Aorta (tissue), 5 donors: ENCODE measurements at regions not wholly inside any gene's neighbourhood (a gene's known extent, or its start where the extent isn't known, plus 50 kb on each side); places are given as distances from the start of the nearest gene placed in this dataset.
"Not testable (repeated sequence)": the region's sequence is repeated elsewhere in the genome, so short reads cannot be mapped to it uniquely, and the experiment has no call there.

Experiments used
- ATAC-seq: fragments of 200-7000 bp; cut with Tn5 transposase; one replicate; pipeline ENCODE4 v1.9.1; 2022; ENCODE audit warnings: moderate library complexity; ENCODE audit not compliant: low FRiP score
- DNase-seq, 2 donors: peaks; one replicate each; pipeline ENCODE4 v3.0.0-alpha.2; 2020
- H3K27ac ChIP-seq, 2 donors: one replicate each; pipeline ENCODE4 v1.5.1; 2013; ENCODE audit warnings: low read length in 2 of 2, mild to moderate bottlenecking in 2 of 2, moderate library complexity in 2 of 2, control low read depth in 1 of 2, inconsistent platforms in 1 of 2, low read depth in 1 of 2
- H3K27me3 ChIP-seq, 2 donors: one replicate each; pipeline ENCODE4 v1.6.1; 2013; ENCODE audit warnings: control low read depth in 1 of 2, low read length in 1 of 2, mild to moderate bottlenecking in 1 of 2, moderate library complexity in 1 of 2; ENCODE audit not compliant: insufficient read depth in 2 of 2, control insufficient read depth in 1 of 2
- H3K36me3 ChIP-seq, 2 donors: one replicate each; pipeline ENCODE4 v1.6.1; 2013; ENCODE audit warnings: control low read depth in 1 of 2, low read length in 1 of 2, mild to moderate bottlenecking in 1 of 2; ENCODE audit not compliant: insufficient read depth in 2 of 2, control insufficient read depth in 1 of 2
- H3K4me1 ChIP-seq, 2 donors: one replicate each; pipeline ENCODE4 v1.6.1; 2013; ENCODE audit warnings: low read length in 2 of 2, control low read depth in 1 of 2, mild to moderate bottlenecking in 1 of 2, moderate library complexity in 1 of 2; ENCODE audit not compliant: insufficient read depth in 2 of 2, control insufficient read depth in 1 of 2
- H3K4me3 ChIP-seq, 2 donors: one replicate each; pipeline ENCODE4 v1.5.1; 2013; ENCODE audit warnings: low read length in 2 of 2, control low read depth in 1 of 2, mild to moderate bottlenecking in 1 of 2
- H3K9me3 ChIP-seq: one replicate; pipeline ENCODE4 v1.6.1; 2013; ENCODE audit warnings: mild to moderate bottlenecking, low read length; ENCODE audit not compliant: control insufficient read depth
- WGBS, 2 donors: extraction: QIAGEN DNeasy Blood & Tissue Kit; methylation state at CpG; one replicate each; pipeline ENCODE4 v1.1.7; 2013; 5-methylcytosine and 5-hydroxymethylcytosine counted together
- intact Hi-C, 2 donors: fragments of 100-400 bp; cut with DNase I; formaldehyde crosslinking; loops; one replicate each; pipeline versions ENCODE4 v1.14.2 to v1.15.0; 2022
- donor health status: healthy with polysubstance abuse.
- donor health status: Bipolar disorder and iron deficiency.
- donor health status: DM: no; HTN: no; CAD: no.
- donor health status: DM: no; HTN: no; CAD: no.
- donor health status: DM: yes; HTN: yes; CAD: no.

DNA sequence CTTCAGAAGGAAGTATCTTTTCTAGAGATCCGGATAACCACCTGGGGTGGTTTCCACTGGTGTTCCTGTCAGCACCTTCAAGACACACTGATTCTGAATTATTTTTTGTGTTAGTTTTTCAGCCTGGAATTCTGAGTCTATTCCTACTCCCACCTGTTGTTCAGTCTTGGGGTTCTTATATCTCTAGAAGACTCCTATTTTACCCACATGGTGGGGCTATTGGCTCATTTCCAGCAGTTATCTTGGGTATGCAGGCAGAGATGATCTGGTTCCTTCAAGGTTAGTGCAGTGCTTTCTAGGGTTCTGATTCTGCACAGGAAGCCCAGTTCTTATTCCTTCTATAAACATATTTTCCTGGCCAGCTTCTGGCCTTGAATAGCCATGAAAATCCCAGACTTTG lies 175.6 kb upstream of the PDE7B start:
- WGBS, 2 donors: 43 to 45% methylated on average over 1 of the region's 1 CpG
- Histone ChIP-seq H3K27ac (no peak overlapping the region), H3K4me3 (no peak overlapping the region), H3K4me1 (no peaks in the 10 kb centered on the region), H3K27me3 (no peaks in the 10 kb centered on the region), H3K9me3 (peaks cover 3% of the 10 kb centered on the region), H3K36me3 (no peaks in the 10 kb centered on the region)
- intact Hi-C loops: no loop called here
- DNase-seq (no peak), ATAC-seq (no peak)

- H3K4me1 ChIP-seq: no peaks in the 10 kb centered on the region
- intact Hi-C loops: no loop called here
- H3K27ac ChIP-seq: no peak overlapping the region
- DNase-seq: no peak
- no peaks in the 10 kb centered on the region for H3K9me3 ChIP-seq
- no peak for ATAC-seq
- H3K4me3 ChIP-seq: no peak overlapping the region
- peaks cover 0 to 1% of the 10 kb centered on the region in 2 donors for H3K27me3 ChIP-seq
- 72 to 78% methylated on average over 2 of the region's 2 CpGs for WGBS, 2 donors
- no peaks in the 10 kb centered on the region for H3K36me3 ChIP-seq
Measured at GRCh38 chr6:135680964-135681913, 170.3 kb upstream of the PDE7B start.

DNA sequence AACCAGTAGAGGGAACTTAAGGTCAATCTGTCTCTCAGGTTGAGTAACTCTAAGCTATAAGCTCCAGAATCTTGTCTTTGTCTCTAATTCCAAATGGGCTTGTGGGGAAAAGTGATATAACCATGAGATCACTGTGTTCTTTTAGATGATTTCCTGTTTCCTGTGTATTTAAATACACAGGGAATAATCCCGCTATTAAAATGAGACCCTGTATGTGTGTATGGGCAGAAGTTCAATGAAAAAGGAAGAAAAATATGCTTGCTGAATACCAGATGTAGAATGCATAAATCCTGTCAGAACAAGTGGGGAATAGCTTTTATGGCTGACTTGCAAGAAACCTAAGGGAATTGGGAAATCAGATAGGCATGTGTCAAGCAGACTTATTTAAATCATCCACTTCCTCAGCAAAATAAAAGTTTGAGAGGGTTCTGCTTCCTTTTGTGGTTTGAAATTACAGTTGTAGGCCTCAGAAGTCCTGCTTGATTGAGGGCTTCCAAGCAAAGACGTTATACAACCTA lies 164.7 kb upstream of the PDE7B start:
- peaks cover 0 to 1% of the 10 kb centered on the region in 2 donors for H3K27me3 ChIP-seq
- no peak overlapping the region for H3K4me3 ChIP-seq
- DNase-seq (no peak), ATAC-seq (peak; percentile 33)
- no peak overlapping the region for H3K27ac ChIP-seq
- no peaks in the 10 kb centered on the region for H3K9me3 ChIP-seq
- H3K4me1 ChIP-seq: no peaks in the 10 kb centered on the region
- intact Hi-C loops: no loop called here
- no peaks in the 10 kb centered on the region for H3K36me3 ChIP-seq
- 29 to 34% methylated on average over 2 of the region's 2 CpGs for WGBS, 2 donors

DNA sequence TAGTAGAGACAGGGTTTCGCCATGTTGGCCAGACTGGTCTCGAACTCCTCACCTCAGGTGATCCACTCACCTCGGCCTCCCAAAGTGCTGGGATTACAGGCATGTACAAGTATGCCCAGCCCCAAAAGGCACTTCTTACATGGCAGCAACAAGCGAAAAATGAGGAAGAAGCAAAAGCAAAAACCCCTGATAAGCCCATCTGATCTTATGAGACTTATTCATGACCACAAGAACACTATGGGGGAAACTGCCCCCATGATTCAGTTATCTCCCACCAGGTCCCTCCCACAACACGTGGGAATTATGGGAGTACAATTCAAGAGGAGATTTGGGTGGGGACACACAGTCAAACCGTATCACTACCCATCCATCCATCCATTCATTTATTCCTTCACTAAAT lies 163.0 kb upstream of the PDE7B start:
- H3K4me3 ChIP-seq, H3K9me3 ChIP-seq, H3K27me3 ChIP-seq, ATAC-seq, H3K4me1 ChIP-seq, DNase-seq, H3K27ac ChIP-seq, intact Hi-C loops, H3K36me3 ChIP-seq: not testable (repeated sequence)
- WGBS, 2 donors: 92 to 93% methylated on average over 6 of the region's 6 CpGs

DNA sequence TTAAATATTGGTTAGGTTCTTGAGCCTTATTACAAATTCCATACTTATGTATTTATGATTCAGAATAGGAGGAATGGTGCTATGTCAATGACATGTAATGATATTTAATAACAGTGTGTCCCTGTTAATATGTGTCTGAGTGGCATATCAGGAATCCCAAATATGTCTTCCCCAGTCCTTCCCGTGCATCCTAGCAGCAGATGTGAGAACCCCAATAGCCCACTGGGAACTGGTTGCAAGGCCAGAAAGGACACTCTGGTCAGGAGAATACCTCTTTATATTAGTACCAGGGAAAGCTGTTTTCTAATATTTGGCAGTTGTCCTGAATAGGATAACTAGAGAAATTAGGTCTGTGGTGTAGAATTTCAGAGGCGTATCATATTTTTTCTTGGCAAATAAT lies 159.1 kb upstream of the PDE7B start:
- WGBS, 2 donors: 73 to 82% methylated on average over 2 of the region's 2 CpGs
- ATAC-seq (no peak), DNase-seq (no peak)
- Histone ChIP-seq H3K27me3 (peaks cover 0 to 1% of the 10 kb centered on the region in 2 donors), H3K4me3 (no peak overlapping the region), H3K4me1 (no peaks in the 10 kb centered on the region), H3K9me3 (no peaks in the 10 kb centered on the region), H3K27ac (no peak overlapping the region), H3K36me3 (no peaks in the 10 kb centered on the region)
- intact Hi-C loops: no loop called here

GRCh38 chr6:135693811-135694370 lies 157.6 kb upstream of the PDE7B start:
- intact Hi-C loops: no loop called here

GRCh38 chr6:135699705-135700104 lies 151.8 kb upstream of the PDE7B start:
- no peak for DNase-seq
- H3K27me3 ChIP-seq: no peaks in the 10 kb centered on the region
- intact Hi-C loops: no loop called here
- H3K9me3 ChIP-seq: peaks cover 3% of the 10 kb centered on the region
- H3K36me3 ChIP-seq: no peaks in the 10 kb centered on the region
- H3K27ac ChIP-seq: no peak overlapping the region
- H3K4me3 ChIP-seq: no peak overlapping the region
- H3K4me1 ChIP-seq: no peaks in the 10 kb centered on the region
- WGBS, 2 donors: 83 to 97% methylated on average over 3 of the region's 3 CpGs
- ATAC-seq: no peak

More at GRCh38 chr6:135693811-135694370, 157.6 kb upstream of the PDE7B start:
- Histone ChIP-seq H3K27me3 (peaks cover 0 to 1% of the 10 kb centered on the region in 2 donors), H3K36me3 (no peaks in the 10 kb centered on the region), H3K4me1 (no peaks in the 10 kb centered on the region), H3K9me3 (no peaks in the 10 kb centered on the region), H3K4me3 (no peak overlapping the region), H3K27ac (no peak overlapping the region)
- no peak for ATAC-seq
- no peak for DNase-seq
- WGBS, 2 donors: 42 to 52% methylated on average over 7 of the region's 7 CpGs

- no peaks in the 10 kb centered on the region for H3K27me3 ChIP-seq
- intact Hi-C loops: no loop called here
- DNase-seq (no peak), ATAC-seq (no peak)
- peaks cover 3% of the 10 kb centered on the region for H3K9me3 ChIP-seq
- no peak overlapping the region for H3K27ac ChIP-seq
- 64 to 67% methylated on average over 3 of the region's 3 CpGs for WGBS, 2 donors
- no peak overlapping the region for H3K4me3 ChIP-seq
- H3K36me3 ChIP-seq: no peaks in the 10 kb centered on the region
- H3K4me1 ChIP-seq: no peaks in the 10 kb centered on the region
Measured at GRCh38 chr6:135701426-135701825, 150.1 kb upstream of the PDE7B start.

DNA sequence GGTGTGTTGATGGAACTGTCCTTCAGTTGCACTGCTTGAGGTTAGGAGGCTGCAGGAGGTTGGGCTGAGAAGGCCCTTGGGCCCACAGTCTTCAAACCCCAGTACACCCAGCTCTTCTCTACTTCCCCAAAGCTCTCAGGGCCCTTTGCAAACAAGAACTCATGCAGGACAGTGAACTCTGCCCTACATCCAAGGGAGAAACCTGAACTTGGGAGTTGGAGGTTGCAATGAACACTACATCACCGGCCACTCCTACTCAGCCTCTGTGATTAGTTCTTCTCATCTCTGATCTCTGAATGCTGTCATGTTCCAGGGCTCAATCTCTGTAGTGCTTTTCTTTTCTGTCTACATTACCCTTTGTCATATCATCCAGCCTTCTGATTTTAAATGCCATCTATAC lies 148.5 kb upstream of the PDE7B start:
- WGBS, 2 donors: 99 to 100% methylated on average over 1 of the region's 1 CpG
- no peaks in the 10 kb centered on the region for H3K36me3 ChIP-seq
- no peak for ATAC-seq
- no peak overlapping the region for H3K4me3 ChIP-seq
- intact Hi-C loops: no loop called here
- H3K4me1 ChIP-seq: no peaks in the 10 kb centered on the region
- H3K9me3 ChIP-seq: peaks cover 5% of the 10 kb centered on the region
- H3K27ac ChIP-seq: no peak overlapping the region
- DNase-seq: no peak
- H3K27me3 ChIP-seq: no peaks in the 10 kb centered on the region
